ENCODE measurements at regions not wholly inside any gene's neighbourhood (a gene's known extent, or its start where the extent isn't known, plus 50 kb on each side); places are given as distances from the start of the nearest gene placed in this dataset.

DNA sequence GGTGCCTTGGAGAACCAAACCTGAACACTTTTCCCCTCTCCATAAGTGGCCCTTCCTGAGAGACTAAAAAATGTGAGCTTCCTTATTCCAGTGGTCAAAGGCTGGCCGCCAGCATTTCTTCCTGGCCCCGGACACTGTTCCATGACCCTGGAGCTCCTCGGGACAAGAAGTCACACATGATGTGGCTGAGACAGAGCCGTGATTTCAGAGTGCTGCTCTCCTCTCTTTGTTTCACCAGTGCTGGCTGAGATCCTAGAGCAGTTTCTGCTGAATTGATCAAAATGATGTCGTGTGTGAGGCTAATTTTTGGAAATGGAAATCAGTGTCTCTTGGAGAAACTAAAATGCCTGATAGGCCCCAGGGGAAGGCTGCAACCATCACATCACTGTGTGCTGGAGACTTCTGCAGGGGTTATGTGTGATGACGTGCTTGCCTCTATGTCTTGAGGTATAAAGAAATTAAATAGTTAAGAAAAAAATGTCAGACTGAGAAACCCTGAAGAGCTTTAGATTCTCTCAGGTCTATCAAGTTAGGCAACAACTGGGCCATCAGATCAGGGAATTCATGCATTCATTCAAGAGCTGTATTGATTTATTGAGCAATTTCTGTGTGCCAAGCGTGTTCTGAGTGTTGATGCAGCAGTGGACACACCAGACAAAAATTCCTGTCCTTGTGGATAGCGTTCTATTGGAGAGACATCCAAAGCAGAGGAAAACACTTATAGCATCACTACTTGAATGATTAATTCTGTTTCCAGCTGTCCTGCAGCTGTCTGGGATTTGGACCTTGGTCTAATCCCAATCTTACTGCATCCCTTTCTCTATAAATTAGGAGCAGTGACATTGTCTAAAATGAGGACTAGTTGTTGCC lies 72.7 kb upstream of the CCN6 start:
- no peak for TF ChIP-seq CTCF (conservative IDR thresholded peaks at IDR 0.05)
- H3K27ac ChIP-seq, result no peak overlapping the region

- TF ChIP-seq CTCF (conservative IDR thresholded peaks at IDR 0.05), result no peak
- peak overlapping the region; percentile 10; the same call in 1 of the 2 replicates for H3K27ac ChIP-seq
Measured at GRCh38 chr6:111982681-111983080, 71.2 kb upstream of the CCN6 start.

- TF ChIP-seq CTCF (conservative IDR thresholded peaks at IDR 0.05), result no peak
Measured at GRCh38 chr6:111983193-111983592, 70.7 kb upstream of the CCN6 start.

DNA sequence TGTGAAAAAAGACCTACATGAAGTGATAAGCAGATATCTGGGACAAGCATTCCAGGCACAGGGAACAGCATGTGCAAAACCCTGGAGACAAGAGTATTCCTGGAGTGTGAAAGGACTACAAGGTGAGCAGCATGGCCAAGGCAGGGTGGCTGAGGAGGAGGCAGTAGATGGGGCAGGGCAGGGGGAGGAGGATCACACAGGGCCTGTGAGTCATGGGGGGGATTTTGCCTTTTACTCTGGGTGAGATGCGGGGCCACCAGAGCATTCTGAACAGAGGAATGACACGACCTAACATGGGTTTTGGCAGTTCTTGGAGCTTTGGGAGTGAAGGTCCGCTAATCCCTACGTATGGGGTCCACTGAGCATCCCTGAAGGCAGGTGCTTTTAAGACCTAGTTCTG lies 69.8 kb upstream of the CCN6 start:
- TF ChIP-seq CTCF (conservative IDR thresholded peaks at IDR 0.05), result no peak
- no peak overlapping the region for H3K27ac ChIP-seq

More at GRCh38 chr6:111983193-111983592, 70.7 kb upstream of the CCN6 start:
- H3K27ac ChIP-seq, result peak overlapping the region; percentile 10; the same call in 1 of the 2 replicates

DNA sequence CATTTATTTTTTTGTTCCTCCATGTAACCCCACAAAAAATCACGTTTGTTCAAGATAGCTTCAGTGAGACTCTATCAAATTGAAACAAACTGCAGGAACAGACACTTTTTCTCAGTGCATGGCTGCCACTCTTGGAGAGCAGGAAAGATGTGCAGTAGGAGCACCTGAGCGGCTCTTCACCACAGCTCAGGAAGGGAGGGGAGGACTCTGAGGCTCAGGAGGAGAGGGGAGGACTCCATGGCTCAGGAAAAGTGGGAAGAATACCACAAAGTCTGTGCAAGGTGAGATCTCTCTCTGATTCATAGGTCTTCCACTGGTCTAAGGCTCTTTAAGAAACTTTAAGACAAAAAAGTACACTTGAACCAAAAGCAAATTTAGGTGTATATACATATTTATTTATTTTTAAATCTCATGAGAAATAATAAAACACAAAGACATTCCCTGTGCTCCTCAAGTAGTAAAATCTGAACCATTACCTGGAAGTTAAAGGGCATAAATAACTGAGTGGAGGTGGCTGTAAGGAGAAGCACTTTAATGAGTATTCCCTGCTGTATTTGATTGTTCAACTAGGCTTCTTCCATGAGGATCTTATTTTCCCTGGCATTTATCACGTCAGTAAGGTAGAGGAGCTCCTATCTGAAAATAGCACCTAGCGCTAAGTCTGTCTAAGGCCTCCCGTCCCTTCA lies 69.2 kb upstream of the CCN6 start:
- no peak for TF ChIP-seq CTCF (conservative IDR thresholded peaks at IDR 0.05)
- no peak overlapping the region for H3K27ac ChIP-seq

- no peak overlapping the region for H3K27ac ChIP-seq
- no peak for TF ChIP-seq CTCF (conservative IDR thresholded peaks at IDR 0.05)
Measured at GRCh38 chr6:111985202-111985731, 68.6 kb upstream of the CCN6 start.

GRCh38 chr6:111986651-111987050 lies 67.3 kb upstream of the CCN6 start:
- H3K27ac ChIP-seq, result no peak overlapping the region
- no peak for TF ChIP-seq CTCF (conservative IDR thresholded peaks at IDR 0.05)
